H9 (cell line): ENCODE measurements at regions not wholly inside any gene's neighbourhood (a gene's known extent, or its start where the extent isn't known, plus 50 kb on each side); places are given as distances from the start of the nearest gene placed in this dataset.

Experiments
- DNase-seq: peaks from one replicate; pipeline ENCODE4 v3.0.0-alpha.2; 2017
- H2AFZ ChIP-seq: one replicate; pipeline ENCODE4 v1.6.1; 2013; ENCODE audit warnings: mild to moderate bottlenecking, low read length, control low read depth, moderate library complexity
- H2AK5ac ChIP-seq: 2 replicates; pipeline ENCODE4 v1.6.1; 2013; ENCODE audit warnings: low read length, control low read depth, mixed read lengths; ENCODE audit not compliant: insufficient read length
- H2BK120ac ChIP-seq: one replicate; pipeline ENCODE4 v1.6.1; 2013; ENCODE audit warnings: low read depth, mild to moderate bottlenecking, low read length, control low read depth, inconsistent platforms; ENCODE audit not compliant: poor library complexity, severe bottlenecking
- H2BK12ac ChIP-seq: 2 replicates; pipeline ENCODE4 v1.6.1; 2013; ENCODE audit warnings: low read length, control low read depth, mixed read lengths, low read depth; ENCODE audit not compliant: insufficient read length
- H2BK15ac ChIP-seq: 2 replicates; pipeline ENCODE4 v1.6.1; 2013; ENCODE audit warnings: low read depth, low read length, control low read depth
- H2BK20ac ChIP-seq: one replicate; pipeline ENCODE4 v1.6.1; 2013; ENCODE audit warnings: low read depth, mild to moderate bottlenecking, low read length, control low read depth, inconsistent platforms; ENCODE audit not compliant: poor library complexity, severe bottlenecking
- H2BK5ac ChIP-seq: 2 replicates; pipeline ENCODE4 v1.6.1; 2013; ENCODE audit warnings: low read length, control low read depth, mixed read lengths; ENCODE audit not compliant: insufficient read length
- H3K14ac ChIP-seq: 2 replicates; pipeline ENCODE4 v1.6.1; 2013; ENCODE audit warnings: low read length, control low read depth; ENCODE audit not compliant: insufficient read depth
- H3K18ac ChIP-seq: 2 replicates; pipeline ENCODE4 v1.6.1; 2013; ENCODE audit warnings: low read depth, mild to moderate bottlenecking, mixed read lengths, low read length, control low read depth; ENCODE audit not compliant: insufficient read length
- H3K23ac ChIP-seq: 2 replicates; pipeline ENCODE4 v1.6.1; 2013; ENCODE audit warnings: low read length, control low read depth, mixed read lengths, low read depth; ENCODE audit not compliant: insufficient read length
- H3K23me2 ChIP-seq: 2 replicates; pipeline ENCODE4 v1.6.1; 2013; ENCODE audit warnings: low read depth, mild to moderate bottlenecking, mixed read lengths, low read length, control low read depth; ENCODE audit not compliant: insufficient read length, poor library complexity, severe bottlenecking
- H3K27ac ChIP-seq: 2 replicates; pipeline ENCODE4 v1.5.1; 2013; ENCODE audit warnings: low read length, control low read depth, mixed read lengths, low read depth; ENCODE audit not compliant: insufficient read length
- H3K27me3 ChIP-seq: 2 replicates; pipeline ENCODE4 v1.6.1; 2013; ENCODE audit warnings: low read length, control low read depth, inconsistent platforms; ENCODE audit not compliant: insufficient read depth
- H3K4ac ChIP-seq: 2 replicates; pipeline ENCODE4 v1.6.1; 2013; ENCODE audit warnings: low read depth, mild to moderate bottlenecking, control low read depth, inconsistent platforms, low read length, moderate library complexity
- H3K4me1 ChIP-seq: 2 replicates; pipeline ENCODE4 v1.6.1; 2013; ENCODE audit warnings: low read length, control low read depth, inconsistent platforms; ENCODE audit not compliant: insufficient read depth
- H3K4me2 ChIP-seq: 2 replicates; pipeline ENCODE4 v1.6.1; 2013; ENCODE audit warnings: low read length, control low read depth, mixed read lengths; ENCODE audit not compliant: insufficient read length, insufficient read depth
- H3K56ac ChIP-seq: 2 replicates; pipeline ENCODE4 v1.6.1; 2013; ENCODE audit warnings: low read depth, mild to moderate bottlenecking, mixed read lengths, low read length, control low read depth; ENCODE audit not compliant: insufficient read length
- H3K79me1 ChIP-seq: 2 replicates; pipeline ENCODE4 v1.6.1; 2013; ENCODE audit warnings: low read depth, mild to moderate bottlenecking, moderate library complexity, low read length, control low read depth, inconsistent platforms; ENCODE audit not compliant: insufficient read depth, poor library complexity, severe bottlenecking
- H3K79me2 ChIP-seq: 2 replicates; pipeline ENCODE4 v1.6.1; 2013; ENCODE audit warnings: low read length, control low read depth, inconsistent platforms; ENCODE audit not compliant: insufficient read depth
- H3K9ac ChIP-seq: 2 replicates; pipeline ENCODE4 v1.6.1; 2013; ENCODE audit warnings: low read length, control low read depth, mixed read lengths; ENCODE audit not compliant: insufficient read length; ENCODE audit errors: extremely low read depth
- H3K9me3 ChIP-seq: one replicate; pipeline ENCODE4 v1.6.1; 2013; ENCODE audit warnings: low read depth, low read length, inconsistent platforms; ENCODE audit not compliant: control insufficient read depth
- H3T11ph ChIP-seq: one replicate; pipeline ENCODE4 v1.6.1; 2013; ENCODE audit warnings: mild to moderate bottlenecking, low read length, control low read depth, inconsistent platforms
- H4K20me1 ChIP-seq: one replicate; pipeline ENCODE4 v1.6.1; 2013; ENCODE audit not compliant: control insufficient read depth, insufficient read length, insufficient read depth
- H4K5ac ChIP-seq: 2 replicates; pipeline ENCODE4 v1.6.1; 2013; ENCODE audit warnings: low read depth, mild to moderate bottlenecking, mixed read lengths, low read length, control low read depth; ENCODE audit not compliant: insufficient read length
- H4K8ac ChIP-seq: replicated peaks from 2 replicates; pipeline ENCODE4 v1.6.1; 2013; ENCODE audit warnings: low read length, control low read depth, mixed read lengths, low read depth; ENCODE audit not compliant: insufficient read length
- H4K91ac ChIP-seq: 2 replicates; pipeline ENCODE4 v1.6.1; 2013; ENCODE audit warnings: low read depth, mild to moderate bottlenecking, moderate library complexity, mixed read lengths, low read length, control low read depth; ENCODE audit not compliant: insufficient read length
- H3K27ac Mint-ChIP-seq, 3 experiments: 2 replicates in 2 of 3; 3 replicates in 1 of 3; pipeline ENCODE4 v1.8.0; 2020 to 2021; ENCODE audit warnings: mixed read lengths in 3 of 3, mild to moderate bottlenecking in 1 of 3, moderate library complexity in 1 of 3
- H3K27me3 Mint-ChIP-seq: 2 replicates; pipeline ENCODE4 v1.8.0; 2021; ENCODE audit warnings: low read depth, mild to moderate bottlenecking, moderate library complexity, mixed read lengths
- H3K36me3 Mint-ChIP-seq, 3 experiments: 2 replicates in 2 of 3; 3 replicates in 1 of 3; pipeline ENCODE4 v1.8.0; 2020 to 2021; ENCODE audit warnings: low read depth in 3 of 3, mixed read lengths in 3 of 3; ENCODE audit not compliant: insufficient read depth in 1 of 3
- H3K4me1 Mint-ChIP-seq, 2 experiments: 2 replicates each; pipeline ENCODE4 v1.8.0; 2020; ENCODE audit warnings: mixed read lengths in 2 of 2
- H3K4me3 Mint-ChIP-seq, 2 experiments: 2 replicates in 1 of 2; 3 replicates in 1 of 2; pipeline ENCODE4 v1.8.0; 2020 to 2021; ENCODE audit warnings: mild to moderate bottlenecking in 2 of 2, mixed read lengths in 2 of 2, moderate library complexity in 1 of 2
- H3K9me3 Mint-ChIP-seq, 2 experiments: 2 replicates in 1 of 2; 3 replicates in 1 of 2; pipeline ENCODE4 v1.8.0; 2020; ENCODE audit warnings: mild to moderate bottlenecking in 2 of 2, mixed read lengths in 2 of 2, moderate library complexity in 1 of 2
- CTCF ChIP-seq: fragments of 200-600 bp; sonication (generic); conservative IDR thresholded peaks from 3 replicates; pipeline ENCODE4 v1.8.0; 2021; ENCODE audit warnings: antibody characterized with exemption, mild to moderate bottlenecking
- WGBS: extraction: QIAGEN DNeasy Blood & Tissue Kit; methylation state at CpG from one replicate; pipeline ENCODE4 v1.1.7; 2013; ENCODE audit warnings: missing lambda C conversion rate, low lambda C conversion rate, mixed read lengths; ENCODE audit not compliant: insufficient read length; ENCODE audit errors: extremely low coverage; 5-methylcytosine and 5-hydroxymethylcytosine counted together

- Histone ChIP-seq H3K14ac (no peak overlapping the region), H4K8ac (no peak overlapping the region), H3K27ac (no peak overlapping the region), H4K5ac (no peak overlapping the region), H2BK15ac (no peak overlapping the region), H3K23me2 (no peaks in the 10 kb centered on the region), H2BK12ac (no peak overlapping the region), H4K91ac (no peak overlapping the region), H3K23ac (no peak overlapping the region), H3K9me3 (no peaks in the 10 kb centered on the region), H3K4me2 (no peak overlapping the region), H3K4me1 (no peaks in the 10 kb centered on the region), H3K4ac (no peak overlapping the region), H3K79me2 (no peaks in the 10 kb centered on the region), H2BK120ac (no peak overlapping the region), H3K18ac (no peak overlapping the region), H3K56ac (no peak overlapping the region), H2AFZ (no peak overlapping the region), H3K79me1 (no peaks in the 10 kb centered on the region), H2BK5ac (no peak overlapping the region), H2AK5ac (no peak overlapping the region), H3T11ph (no peak overlapping the region), H4K20me1 (no peaks in the 10 kb centered on the region), H3K27me3 (no peaks in the 10 kb centered on the region), H3K9ac (no peak overlapping the region), H2BK20ac (no peak overlapping the region)
- H3K27ac Mint-ChIP-seq = no peak overlapping the region
- WGBS = no CpG with 5 or more reads among the region's 3 CpGs
- H3K36me3 Mint-ChIP-seq = peaks cover 0 to 21% (median 15%) of the 10 kb centered on the region in 3 experiments
- peak; percentile 42; the same call in 2 of the 3 replicates for TF ChIP-seq CTCF
- H3K4me3 Mint-ChIP-seq = no peak overlapping the region
- DNase-seq = peak; percentile 34
- peaks cover 5 to 9% of the 10 kb centered on the region in 2 experiments; a peak in 3 of 4 replicates for H3K4me1 Mint-ChIP-seq
- H3K9me3 Mint-ChIP-seq = peaks cover 0 to 9% of the 10 kb centered on the region in 2 experiments; a peak in 4 of 5 replicates
- peaks cover 2% of the 10 kb centered on the region; the same call in 1 of the 2 replicates for H3K27me3 Mint-ChIP-seq
These were observed 599.8 kb upstream of the CXADR start for GRCh38 chr21:16913010-16913409.
